ENCODE measurements at regions not wholly inside any gene's neighbourhood (a gene's known extent, or its start where the extent isn't known, plus 50 kb on each side); places are given as distances from the start of the nearest gene placed in this dataset.

DNA sequence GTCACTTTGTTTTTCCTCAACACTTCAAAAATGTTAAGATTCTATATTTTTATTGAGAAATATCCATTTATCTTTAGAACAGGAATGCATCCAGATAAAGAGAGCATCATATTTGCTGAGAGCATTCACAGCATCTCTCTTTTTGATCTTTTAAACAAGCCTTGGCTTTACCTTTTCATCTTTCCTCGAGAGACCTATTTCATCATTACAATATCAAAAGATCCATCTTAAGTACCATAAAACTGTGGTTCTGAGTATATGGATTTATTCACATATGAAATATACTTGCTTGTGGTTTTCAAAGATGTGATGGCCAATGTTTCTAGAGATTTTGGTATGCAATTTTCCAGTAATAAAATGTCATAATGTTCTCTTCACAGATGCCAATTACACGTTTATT, 1140.9 kb downstream of the GATA3 start:
- peaks cover 2% of the 10 kb centered on the region for H3K4me1 Mint-ChIP-seq (ENCODE audit: low read depth)
- ChIA-PET CTCF (no interaction called here), POLR2A (no interaction called here)
- DNase-seq (no peak), ATAC-seq (no peak)
- intact Hi-C loops (cut with micrococcal nuclease), result no loop called here
- no peaks in the 10 kb centered on the region for H3K36me3 Mint-ChIP-seq (ENCODE audit: low read depth)
- H3K4me3 Mint-ChIP-seq, result no peak overlapping the region
- no peaks in the 10 kb centered on the region for H3K9me3 Mint-ChIP-seq
- TF ChIP-seq, protein P1, sequence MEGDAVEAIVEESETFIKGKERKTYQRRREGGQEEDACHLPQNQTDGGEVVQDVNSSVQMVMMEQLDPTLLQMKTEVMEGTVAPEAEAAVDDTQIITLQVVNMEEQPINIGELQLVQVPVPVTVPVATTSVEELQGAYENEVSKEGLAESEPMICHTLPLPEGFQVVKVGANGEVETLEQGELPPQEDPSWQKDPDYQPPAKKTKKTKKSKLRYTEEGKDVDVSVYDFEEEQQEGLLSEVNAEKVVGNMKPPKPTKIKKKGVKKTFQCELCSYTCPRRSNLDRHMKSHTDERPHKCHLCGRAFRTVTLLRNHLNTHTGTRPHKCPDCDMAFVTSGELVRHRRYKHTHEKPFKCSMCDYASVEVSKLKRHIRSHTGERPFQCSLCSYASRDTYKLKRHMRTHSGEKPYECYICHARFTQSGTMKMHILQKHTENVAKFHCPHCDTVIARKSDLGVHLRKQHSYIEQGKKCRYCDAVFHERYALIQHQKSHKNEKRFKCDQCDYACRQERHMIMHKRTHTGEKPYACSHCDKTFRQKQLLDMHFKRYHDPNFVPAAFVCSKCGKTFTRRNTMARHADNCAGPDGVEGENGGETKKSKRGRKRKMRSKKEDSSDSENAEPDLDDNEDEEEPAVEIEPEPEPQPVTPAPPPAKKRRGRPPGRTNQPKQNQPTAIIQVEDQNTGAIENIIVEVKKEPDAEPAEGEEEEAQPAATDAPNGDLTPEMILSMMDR (IDR thresholded peaks at IDR 0.05), result no peak
- H3K27me3 Mint-ChIP-seq, result peaks cover 1% of the 10 kb centered on the region
- H3K27ac Mint-ChIP-seq, result no peak overlapping the region

DNA sequence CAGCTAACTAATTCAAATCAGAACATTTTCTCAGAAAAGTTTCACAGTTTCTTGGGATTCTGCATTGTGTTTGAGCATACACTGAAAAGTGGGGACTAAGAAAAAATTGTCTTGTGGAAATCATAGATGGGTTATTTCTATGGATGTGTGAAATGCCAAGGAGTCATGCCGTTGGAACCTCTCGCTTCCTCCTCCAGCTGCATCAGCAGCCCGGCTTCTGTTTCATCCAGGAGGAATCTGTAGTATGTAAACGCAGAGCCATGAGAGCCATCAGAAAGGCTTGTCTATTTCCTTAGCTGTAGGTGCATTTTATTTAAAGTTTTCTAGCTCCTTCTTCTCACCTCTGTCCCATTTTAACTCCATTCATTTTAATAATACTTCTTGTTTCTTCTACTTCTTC, 1144.1 kb downstream of the GATA3 start:
- ATAC-seq, result no peak
- Mint-ChIP-seq H3K4me1 (ENCODE audit: low read depth) (no peaks in the 10 kb centered on the region), H3K27me3 (peaks cover 1% of the 10 kb centered on the region), H3K27ac (no peak overlapping the region), H3K9me3 (no peaks in the 10 kb centered on the region), H3K4me3 (no peak overlapping the region), H3K36me3 (ENCODE audit: low read depth) (no peaks in the 10 kb centered on the region)
- intact Hi-C loops (cut with micrococcal nuclease), result no loop called here
- no peak for DNase-seq
- TF ChIP-seq, protein P1 (IDR thresholded peaks at IDR 0.05), result no peak
- CTCF ChIA-PET, result interaction anchor here (1.0 kb wide), 1 partner anchor 9 kb away, joined by 3 read pairs; no protein-coding TSS in a partner anchor
- POLR2A ChIA-PET, result no interaction called here

DNA sequence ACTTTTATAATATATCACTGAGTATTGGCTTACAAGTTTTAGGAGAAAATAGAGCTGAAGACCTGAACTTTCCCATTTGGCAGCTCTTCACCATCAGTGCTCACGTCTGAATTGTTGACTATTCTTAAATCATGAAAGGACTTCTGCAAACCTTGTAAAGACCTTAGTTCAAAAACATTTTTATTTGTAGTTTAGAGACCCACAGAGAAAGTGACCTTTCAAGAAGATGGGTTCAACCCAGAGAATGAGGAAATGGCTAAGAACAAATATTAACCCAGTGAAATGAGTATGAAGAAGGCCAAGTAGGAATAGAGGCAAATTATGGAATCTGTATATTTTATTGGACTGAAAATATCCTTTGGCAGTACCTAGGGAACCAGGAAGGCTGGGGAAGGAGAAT, 1151.1 kb downstream of the GATA3 start:
- Mint-ChIP-seq H3K36me3 (ENCODE audit: low read depth) (no peaks in the 10 kb centered on the region), H3K27me3 (peaks cover 4% of the 10 kb centered on the region)
- POLR2A ChIA-PET, result no interaction called here

GRCh38 chr10:9209105-9209798, 1154.8 kb downstream of the GATA3 start:
- CTCF ChIA-PET, result interaction anchor here (0.6 to 3.1 kb wide), 32 partner anchors 9 to 890 kb away, joined by 3 to 9 read pairs (median 4); no protein-coding TSS in a partner anchor
- peak overlapping the region; percentile 52 for H3K27ac Mint-ChIP-seq
- intact Hi-C loops (cut with micrococcal nuclease), result loop anchor here (5.0 to 10.0 kb wide), 3 partner anchors 114 to 1337 kb away; no protein-coding TSS in a partner anchor
- no peaks in the 10 kb centered on the region for H3K36me3 Mint-ChIP-seq (ENCODE audit: low read depth)
- H3K4me3 Mint-ChIP-seq, result no peak overlapping the region
- H3K9me3 Mint-ChIP-seq, result no peaks in the 10 kb centered on the region
- TF ChIP-seq, protein P1 (IDR thresholded peaks at IDR 0.05), result peak; percentile 94
- H3K4me1 Mint-ChIP-seq (ENCODE audit: low read depth), result peaks cover 10% of the 10 kb centered on the region
- H3K27me3 Mint-ChIP-seq, result peaks cover 12% of the 10 kb centered on the region
- POLR2A ChIA-PET, result no interaction called here
- ATAC-seq (peak; percentile 87), DNase-seq (peak; percentile 86)

More for the DNA sequence above, 1151.1 kb downstream of the GATA3 start:
- CTCF ChIA-PET, result no interaction called here
- Mint-ChIP-seq H3K4me1 (ENCODE audit: low read depth) (peaks cover 10% of the 10 kb centered on the region), H3K9me3 (no peaks in the 10 kb centered on the region), H3K4me3 (no peak overlapping the region), H3K27ac (no peak overlapping the region)
- ATAC-seq (no peak), DNase-seq (no peak)
- TF ChIP-seq, protein P1 (IDR thresholded peaks at IDR 0.05), result no peak
- intact Hi-C loops (cut with micrococcal nuclease), result loop anchor here (5.0 to 10.0 kb wide), 3 partner anchors 111 to 1333 kb away; no protein-coding TSS in a partner anchor

GRCh38 chr10:9211228-9211627, 1156.7 kb downstream of the GATA3 start:
- TF ChIP-seq, protein P1 (IDR thresholded peaks at IDR 0.05), result no peak
- no peak for DNase-seq
- Mint-ChIP-seq H3K36me3 (ENCODE audit: low read depth) (no peaks in the 10 kb centered on the region), H3K4me3 (no peak overlapping the region), H3K4me1 (ENCODE audit: low read depth) (peaks cover 12% of the 10 kb centered on the region), H3K9me3 (no peaks in the 10 kb centered on the region), H3K27me3 (peaks cover 14% of the 10 kb centered on the region), H3K27ac (no peak overlapping the region)
- intact Hi-C loops (cut with micrococcal nuclease), result no loop called here
- CTCF ChIA-PET, result no interaction called here
- POLR2A ChIA-PET, result no interaction called here
- no peak for ATAC-seq

Measured in activated CD8-positive, alpha-beta T cell treated with anti-CD3 and anti-CD28 coated beads for 36 hours (primary cell).